H1 (cell line): ENCODE measurements at regions not wholly inside any gene's neighbourhood (a gene's known extent, or its start where the extent isn't known, plus 50 kb on each side); places are given as distances from the start of the nearest gene placed in this dataset.

ENCODE experiments used
- CTCF ChIA-PET: fragments of 300-600 bp; sonication (Branson Sonifier 250); formaldehyde crosslinking; loops from one replicate; lab custom pipeline; 2021; ENCODE audit not compliant: partially characterized antibody; lab: Charles Lee
- POLR2A ChIA-PET: fragments of 300-600 bp; sonication (Branson Sonifier 250); formaldehyde crosslinking; loops from one replicate; lab custom pipeline; 2021; ENCODE audit warnings: inconsistent platforms; ENCODE audit not compliant: partially characterized antibody; lab: Charles Lee
- DNase-seq, 2 experiments: peaks; one replicate each; pipeline versions ENCODE4 v3.0.0 to v3.0.0-alpha.2; 2010 to 2022; ENCODE audit warnings: low spot score in 2 of 2, low read depth in 1 of 2, mixed read lengths in 1 of 2
- FAIRE-seq: peaks from 2 replicates; lab custom pipeline; 2011; peaks lifted over from hg19 to GRCh38; lab: Jason Lieb, UNC
- H2AFZ ChIP-seq: 2 replicates; pipeline ENCODE4 v1.8.1; 2012; ENCODE audit warnings: low read length, inconsistent platforms
- H2AK5ac ChIP-seq: 2 replicates; pipeline ENCODE4 v1.6.1; 2013; ENCODE audit warnings: low read depth, low read length
- H2BK120ac ChIP-seq: replicated peaks from 2 replicates; pipeline ENCODE3; 2013; ENCODE audit warnings: low read depth, low read length, inconsistent platforms
- H2BK12ac ChIP-seq: 2 replicates; pipeline ENCODE4 v1.6.1; 2013; ENCODE audit warnings: low read depth, low read length
- H2BK15ac ChIP-seq: 2 replicates; pipeline ENCODE4 v1.6.1; 2013; ENCODE audit warnings: low read length
- H2BK20ac ChIP-seq: 2 replicates; pipeline ENCODE4 v1.6.1; 2013; ENCODE audit warnings: low read length
- H2BK5ac ChIP-seq: 2 replicates; pipeline ENCODE4 v1.6.1; 2013; ENCODE audit warnings: low read depth, low read length
- H3K14ac ChIP-seq: 2 replicates; pipeline ENCODE4 v1.6.1; 2013; ENCODE audit warnings: inconsistent platforms; ENCODE audit not compliant: insufficient read length
- H3K18ac ChIP-seq: 2 replicates; pipeline ENCODE4 v1.6.1; 2013; ENCODE audit warnings: low read length; ENCODE audit errors: extremely low read depth
- H3K23ac ChIP-seq: 2 replicates; pipeline ENCODE4 v1.6.1; 2013; ENCODE audit warnings: inconsistent platforms; ENCODE audit not compliant: insufficient read length
- H3K23me2 ChIP-seq: 2 replicates; pipeline ENCODE4 v1.6.1; 2013; ENCODE audit warnings: low read depth, low read length
- H3K27ac ChIP-seq: 2 replicates; pipeline ENCODE4 v1.6.1; 2011; ENCODE audit warnings: low read depth, low read length, inconsistent platforms
- H3K27me3 ChIP-seq, 4 experiments: replicated peaks in 1 of 4; 1 replicate in 1 of 4; 2 replicates in 3 of 4; pipeline versions ENCODE4 v1.6.1 to v1.8.1; 2011 to 2013; ENCODE audit warnings: low read length in 3 of 4, mild to moderate bottlenecking in 3 of 4, inconsistent platforms in 2 of 4, mixed read lengths in 2 of 4, moderate library complexity in 1 of 4; ENCODE audit not compliant: control insufficient read depth in 3 of 4, insufficient read depth in 3 of 4; ENCODE audit errors: extremely low read depth in 1 of 4
- H3K36me3 ChIP-seq, 4 experiments: 2 replicates each; pipeline versions ENCODE4 v1.6.1 to v1.8.1; 2011 to 2013; ENCODE audit warnings: mild to moderate bottlenecking in 4 of 4, low read length in 3 of 4, moderate library complexity in 2 of 4, control low read depth in 1 of 4, inconsistent platforms in 1 of 4; ENCODE audit not compliant: insufficient read depth in 4 of 4, control insufficient read depth in 2 of 4
- H3K4ac ChIP-seq: replicated peaks from 2 replicates; pipeline ENCODE3; 2013; ENCODE audit warnings: low read length, low read depth, mixed read lengths, inconsistent platforms; ENCODE audit not compliant: insufficient read length
- H3K4me1 ChIP-seq, 4 experiments: replicated peaks in 1 of 4; 1 replicate in 1 of 4; 2 replicates in 3 of 4; pipeline versions ENCODE4 v1.6.1 to v1.8.1; 2011 to 2013; ENCODE audit warnings: low read length in 3 of 4, inconsistent platforms in 2 of 4, mixed read lengths in 1 of 4; ENCODE audit not compliant: insufficient read depth in 4 of 4, control insufficient read depth in 3 of 4
- H3K4me2 ChIP-seq, 2 experiments: 2 replicates each; pipeline versions ENCODE4 v1.6.1 to v1.8.1; 2011 to 2013; ENCODE audit warnings: low read depth in 2 of 2, low read length in 2 of 2, control low read depth in 1 of 2, inconsistent platforms in 1 of 2, mild to moderate bottlenecking in 1 of 2; ENCODE audit not compliant: insufficient read depth in 1 of 2
- H3K4me3 ChIP-seq, 4 experiments: fragments of 200-600, 300-600 bp in 1 of 4; sonication (generic), shearing (Covaris generic), sonication (Bioruptor Twin) in 1 of 4; 2 replicates each; pipeline versions ENCODE4 v1.5.1 to v1.8.1; 2011 to 2016; ENCODE audit warnings: low read length in 4 of 4, low read depth in 3 of 4, control low read depth in 2 of 4, inconsistent platforms in 2 of 4, mild to moderate bottlenecking in 2 of 4, mixed read lengths in 1 of 4, moderate library complexity in 1 of 4; ENCODE audit not compliant: insufficient read depth in 2 of 4; ENCODE audit errors: extremely low read depth in 1 of 4
- H3K56ac ChIP-seq: replicated peaks from 2 replicates; pipeline ENCODE3; 2013; ENCODE audit warnings: low read depth, mild to moderate bottlenecking, mixed read lengths, low read length, inconsistent platforms; ENCODE audit not compliant: insufficient read length
- H3K79me1 ChIP-seq: 2 replicates; pipeline ENCODE4 v1.6.1; 2013; ENCODE audit warnings: low read depth, low read length, control low read depth
- H3K79me2 ChIP-seq, 2 experiments: 2 replicates each; pipeline versions ENCODE4 v1.6.1 to v1.8.1; 2012 to 2013; ENCODE audit warnings: low read length in 2 of 2, mild to moderate bottlenecking in 2 of 2, inconsistent platforms in 1 of 2; ENCODE audit not compliant: insufficient read depth in 2 of 2, control insufficient read depth in 1 of 2
- H3K9ac ChIP-seq, 4 experiments: replicated peaks in 1 of 4; 1 replicate in 1 of 4; 2 replicates in 3 of 4; pipeline versions ENCODE4 v1.6.1 to v1.8.1; 2011 to 2013; ENCODE audit warnings: low read depth in 3 of 4, low read length in 3 of 4, control low read depth in 2 of 4, mild to moderate bottlenecking in 2 of 4, moderate library complexity in 2 of 4, inconsistent platforms in 1 of 4; ENCODE audit errors: extremely low read depth in 1 of 4
- H3K9me3 ChIP-seq, 2 experiments: 2 replicates each; pipeline versions ENCODE4 v1.6.1 to v1.8.1; 2012 to 2013; ENCODE audit warnings: mild to moderate bottlenecking in 2 of 2, moderate library complexity in 2 of 2, control low read depth in 1 of 2, inconsistent platforms in 1 of 2, low read depth in 1 of 2, low read length in 1 of 2, mixed read lengths in 1 of 2; ENCODE audit not compliant: insufficient read depth in 2 of 2
- H4K20me1 ChIP-seq, 2 experiments: replicated peaks in 1 of 2; 2 replicates each; pipeline versions ENCODE3 to v1.8.1; 2011 to 2013; ENCODE audit warnings: inconsistent platforms in 2 of 2, low read length in 2 of 2, mild to moderate bottlenecking in 1 of 2; ENCODE audit not compliant: insufficient read depth in 2 of 2, control insufficient read depth in 1 of 2
- H4K5ac ChIP-seq: 2 replicates; pipeline ENCODE4 v1.6.1; 2013; ENCODE audit warnings: low read length, low read depth, mixed read lengths, inconsistent platforms; ENCODE audit not compliant: insufficient read length
- H4K8ac ChIP-seq: 2 replicates; pipeline ENCODE4 v1.8.0; 2013; ENCODE audit warnings: mild to moderate bottlenecking, moderate library complexity, low read length, inconsistent platforms; ENCODE audit not compliant: insufficient read depth; ENCODE audit errors: extremely low read depth
- H4K91ac ChIP-seq: replicated peaks from 2 replicates; pipeline ENCODE3; 2013; ENCODE audit warnings: low read length, mixed read lengths, inconsistent platforms; ENCODE audit not compliant: insufficient read length
- ATF3 ChIP-seq: IDR thresholded peaks from 2 replicates; pipeline ENCODE4 v1.6.1; 2011; ENCODE audit warnings: low read depth, mild to moderate bottlenecking, low read length; ENCODE audit not compliant: insufficient read depth
- FOSL1 ChIP-seq: IDR thresholded peaks from 2 replicates; pipeline ENCODE4 v1.6.1; 2011; ENCODE audit warnings: mild to moderate bottlenecking, low read depth, low read length, moderate library complexity; ENCODE audit not compliant: insufficient read depth
- GABPA ChIP-seq: IDR thresholded peaks from 2 replicates; pipeline ENCODE4 v1.6.1; 2011; ENCODE audit warnings: mild to moderate bottlenecking, low read length, moderate library complexity, borderline replicate concordance; ENCODE audit not compliant: insufficient read depth
- HDAC2 ChIP-seq, 2 experiments: fragments of 300-600 bp in 1 of 2; sonication (generic) in 1 of 2; IDR thresholded peaks; 2 replicates each; pipeline ENCODE4 v1.6.1; 2011 to 2012; ENCODE audit warnings: low read depth in 2 of 2, low read length in 2 of 2, mild to moderate bottlenecking in 2 of 2, moderate library complexity in 2 of 2, borderline replicate concordance in 1 of 2, inconsistent platforms in 1 of 2
- KDM1A ChIP-seq: fragments of 200-600, 300-600 bp; sonication (generic); IDR thresholded peaks from 2 replicates; pipeline ENCODE4 v1.7.1; 2016; ENCODE audit warnings: mild to moderate bottlenecking, low read length, borderline replicate concordance
- NRF1 ChIP-seq: IDR thresholded peaks from 2 replicates; pipeline ENCODE4 v1.6.1; 2011; ENCODE audit warnings: mild to moderate bottlenecking, low read depth, low read length, improper control_type of control experiment
- POU5F1 ChIP-seq: IDR thresholded peaks from 2 replicates; pipeline ENCODE4 v1.6.1; 2011; ENCODE audit warnings: low read depth, mild to moderate bottlenecking, low read length, moderate library complexity
- TAF7 ChIP-seq: optimal IDR thresholded peaks from 2 replicates; pipeline ENCODE3; 2011; ENCODE audit warnings: low read depth, mild to moderate bottlenecking, inconsistent platforms, low read length, moderate library complexity, borderline replicate concordance
- WGBS, 2 experiments: shearing (Covaris generic) in 1 of 2; methylation state at CpG; one replicate each; pipeline versions ENCODE4 v1.1.6 to v1.1.7; 2013 to 2015; ENCODE audit warnings: low lambda C conversion rate in 2 of 2, mixed read lengths in 2 of 2, inconsistent platforms in 1 of 2, low coverage in 1 of 2, missing lambda C conversion rate in 1 of 2; ENCODE audit not compliant: insufficient replicate concordance in 2 of 2, insufficient coverage in 1 of 2, insufficient read length in 1 of 2; ENCODE audit errors: extremely low coverage in 1 of 2, missing lambda C conversion rate in 1 of 2; 5-methylcytosine and 5-hydroxymethylcytosine counted together

GRCh38 chr2:84160453-84160852, 298.6 kb downstream of the SUCLG1 start (continued):
- TF ChIP-seq KDM1A, result no peak

GRCh38 chr2:84158605-84159004, 300.5 kb downstream of the SUCLG1 start:
- Histone ChIP-seq H2BK20ac (no peak overlapping the region), H2BK15ac (no peak overlapping the region), H4K20me1 (no peaks in the 10 kb centered on the region)

More at GRCh38 chr2:84158605-84159004, 300.5 kb downstream of the SUCLG1 start:
- Histone ChIP-seq H4K91ac (no peak overlapping the region), H3K56ac (no peak overlapping the region), H3K27ac (no peak overlapping the region), H3K23me2 (no peaks in the 10 kb centered on the region), H2BK12ac (no peak overlapping the region), H2AK5ac (no peak overlapping the region), H3K23ac (no peak overlapping the region), H2BK120ac (no peak overlapping the region), H4K8ac (no peak overlapping the region), H4K5ac (no peak overlapping the region), H3K79me2 (no peaks in the 10 kb centered on the region), H3K9me3 (no peaks in the 10 kb centered on the region), H3K4me3 (no peak overlapping the region), H3K4me2 (no peak overlapping the region), H3K4ac (no peak overlapping the region), H3K4me1 (no peaks in the 10 kb centered on the region), H3K14ac (no peak overlapping the region), H2BK5ac (no peak overlapping the region), H3K36me3 (no peaks in the 10 kb centered on the region), H3K18ac (no peak overlapping the region), H3K9ac (no peak overlapping the region), H3K27me3 (no peaks in the 10 kb centered on the region), H3K79me1 (no peaks in the 10 kb centered on the region), H2AFZ (no peak overlapping the region)
- ChIA-PET POLR2A (no interaction called here), CTCF (no interaction called here)
- TF ChIP-seq ATF3 (no peak), FOSL1 (no peak), POU5F1 (no peak), TAF7 (no peak), GABPA (no peak), NRF1 (no peak), HDAC2 (IDR thresholded peaks at IDR 0.05; ENCODE audit: borderline replicate concordance in 1 of 2, low read depth in 2 of 2, low read length in 2 of 2) (no peak)
- no peak for DNase-seq
- 95% methylated on average over 2 of the region's 2 CpGs; no CpG with 5 or more reads in 1 of the 2 experiments for WGBS, 2 experiments
- FAIRE-seq, result no peak
